ENCODE measurements at regions not wholly inside any gene's neighbourhood (a gene's known extent, or its start where the extent isn't known, plus 50 kb on each side); places are given as distances from the start of the nearest gene placed in this dataset.

- DNase-seq (ENCODE audit: low spot score) = no peak
- Mint-ChIP-seq H3K9me3 (no peaks in the 10 kb centered on the region), H3K4me3 (no peak overlapping the region), H3K4me1 (ENCODE audit: low read depth) (no peaks in the 10 kb centered on the region), H3K36me3 (ENCODE audit: low read depth) (no peaks in the 10 kb centered on the region), H3K27me3 (ENCODE audit: low read depth) (no peaks in the 10 kb centered on the region), H3K27ac (no peak overlapping the region)
Observed at GRCh38 chr9:107673861-107674720, 184.5 kb upstream of the KLF4 start.

- H3K4me3 Mint-ChIP-seq = no peak overlapping the region
- H3K4me1 Mint-ChIP-seq (ENCODE audit: low read depth) = no peaks in the 10 kb centered on the region
- no peaks in the 10 kb centered on the region for H3K27me3 Mint-ChIP-seq (ENCODE audit: low read depth)
- H3K36me3 Mint-ChIP-seq (ENCODE audit: low read depth) = no peaks in the 10 kb centered on the region
- no peaks in the 10 kb centered on the region for H3K9me3 Mint-ChIP-seq
- H3K27ac Mint-ChIP-seq = no peak overlapping the region
- no peak for DNase-seq (ENCODE audit: low spot score)
Observed at GRCh38 chr9:107671588-107671987, 182.0 kb upstream of the KLF4 start.

- Mint-ChIP-seq H3K9me3 (no peaks in the 10 kb centered on the region), H3K4me1 (ENCODE audit: low read depth) (no peaks in the 10 kb centered on the region), H3K4me3 (no peak overlapping the region), H3K27me3 (ENCODE audit: low read depth) (no peaks in the 10 kb centered on the region), H3K36me3 (ENCODE audit: low read depth) (no peaks in the 10 kb centered on the region), H3K27ac (no peak overlapping the region)
- no peak for DNase-seq (ENCODE audit: low spot score)
Observed at GRCh38 chr9:107669422-107669821, 179.9 kb upstream of the KLF4 start.

- no peak for DNase-seq (ENCODE audit: low spot score)
- Mint-ChIP-seq H3K4me3 (no peak overlapping the region), H3K36me3 (ENCODE audit: low read depth) (no peaks in the 10 kb centered on the region), H3K9me3 (no peaks in the 10 kb centered on the region), H3K4me1 (ENCODE audit: low read depth) (no peaks in the 10 kb centered on the region), H3K27ac (no peak overlapping the region), H3K27me3 (ENCODE audit: low read depth) (no peaks in the 10 kb centered on the region)
Observed at GRCh38 chr9:107667231-107668070, 177.9 kb upstream of the KLF4 start.

GRCh38 chr9:107665057-107665456 is 175.5 kb upstream of the KLF4 start:
- Mint-ChIP-seq H3K9me3 (no peaks in the 10 kb centered on the region), H3K27ac (no peak overlapping the region), H3K27me3 (ENCODE audit: low read depth) (no peaks in the 10 kb centered on the region), H3K4me3 (no peak overlapping the region), H3K4me1 (ENCODE audit: low read depth) (no peaks in the 10 kb centered on the region), H3K36me3 (ENCODE audit: low read depth) (no peaks in the 10 kb centered on the region)
- no peak for DNase-seq (ENCODE audit: low spot score)

GRCh38 chr9:107660976-107661375 is 171.4 kb upstream of the KLF4 start:
- Mint-ChIP-seq H3K4me1 (ENCODE audit: low read depth) (no peaks in the 10 kb centered on the region), H3K27me3 (ENCODE audit: low read depth) (no peaks in the 10 kb centered on the region), H3K36me3 (ENCODE audit: low read depth) (no peaks in the 10 kb centered on the region), H3K4me3 (no peak overlapping the region), H3K9me3 (no peaks in the 10 kb centered on the region), H3K27ac (no peak overlapping the region)
- DNase-seq (ENCODE audit: low spot score) = no peak

GRCh38 chr9:107653263-107653821 is 163.8 kb upstream of the KLF4 start:
- Mint-ChIP-seq H3K27ac (no peak overlapping the region), H3K36me3 (ENCODE audit: low read depth) (no peaks in the 10 kb centered on the region), H3K9me3 (no peaks in the 10 kb centered on the region), H3K4me3 (no peak overlapping the region), H3K27me3 (ENCODE audit: low read depth) (no peaks in the 10 kb centered on the region), H3K4me1 (ENCODE audit: low read depth) (no peaks in the 10 kb centered on the region)
- DNase-seq (ENCODE audit: low spot score) = no peak

- no peaks in the 10 kb centered on the region for H3K4me1 Mint-ChIP-seq (ENCODE audit: low read depth)
- H3K4me3 Mint-ChIP-seq = no peak overlapping the region
- H3K27me3 Mint-ChIP-seq (ENCODE audit: low read depth) = no peaks in the 10 kb centered on the region
- no peak overlapping the region for H3K27ac Mint-ChIP-seq
- no peak for DNase-seq (ENCODE audit: low spot score)
- H3K9me3 Mint-ChIP-seq = no peaks in the 10 kb centered on the region
- no peaks in the 10 kb centered on the region for H3K36me3 Mint-ChIP-seq (ENCODE audit: low read depth)
Observed at GRCh38 chr9:107650995-107651394, 161.4 kb upstream of the KLF4 start.

- no peaks in the 10 kb centered on the region for H3K36me3 Mint-ChIP-seq (ENCODE audit: low read depth)
- no peaks in the 10 kb centered on the region for H3K9me3 Mint-ChIP-seq
- H3K4me1 Mint-ChIP-seq (ENCODE audit: low read depth) = no peaks in the 10 kb centered on the region
- DNase-seq (ENCODE audit: low spot score) = no peak
- H3K27ac Mint-ChIP-seq = no peak overlapping the region
- no peak overlapping the region for H3K4me3 Mint-ChIP-seq
- no peaks in the 10 kb centered on the region for H3K27me3 Mint-ChIP-seq (ENCODE audit: low read depth)
Observed at GRCh38 chr9:107650321-107650720, 160.8 kb upstream of the KLF4 start.

- Mint-ChIP-seq H3K27ac (no peak overlapping the region), H3K4me1 (ENCODE audit: low read depth) (no peaks in the 10 kb centered on the region), H3K27me3 (ENCODE audit: low read depth) (no peaks in the 10 kb centered on the region), H3K36me3 (ENCODE audit: low read depth) (no peaks in the 10 kb centered on the region), H3K9me3 (no peaks in the 10 kb centered on the region), H3K4me3 (no peak overlapping the region)
- no peak for DNase-seq (ENCODE audit: low spot score)
Observed at GRCh38 chr9:107648153-107648715, 158.7 kb upstream of the KLF4 start.

GRCh38 chr9:107647611-107648010 is 158.0 kb upstream of the KLF4 start:
- H3K4me3 Mint-ChIP-seq = no peak overlapping the region
- H3K4me1 Mint-ChIP-seq (ENCODE audit: low read depth) = no peaks in the 10 kb centered on the region
- H3K36me3 Mint-ChIP-seq (ENCODE audit: low read depth) = no peaks in the 10 kb centered on the region
- H3K27me3 Mint-ChIP-seq (ENCODE audit: low read depth) = no peaks in the 10 kb centered on the region
- H3K9me3 Mint-ChIP-seq = no peaks in the 10 kb centered on the region
- no peak for DNase-seq (ENCODE audit: low spot score)
- no peak overlapping the region for H3K27ac Mint-ChIP-seq

GRCh38 chr9:107647141-107647540 is 157.6 kb upstream of the KLF4 start:
- DNase-seq (ENCODE audit: low spot score) = no peak
- H3K27me3 Mint-ChIP-seq (ENCODE audit: low read depth) = no peaks in the 10 kb centered on the region

GRCh38 chr9:107645464-107645833 is 155.9 kb upstream of the KLF4 start:
- Mint-ChIP-seq H3K9me3 (no peaks in the 10 kb centered on the region), H3K4me3 (no peak overlapping the region), H3K27me3 (ENCODE audit: low read depth) (peaks cover 3% of the 10 kb centered on the region), H3K36me3 (ENCODE audit: low read depth) (no peaks in the 10 kb centered on the region), H3K4me1 (ENCODE audit: low read depth) (no peaks in the 10 kb centered on the region), H3K27ac (no peak overlapping the region)
- DNase-seq (ENCODE audit: low spot score) = no peak

More at GRCh38 chr9:107647141-107647540, 157.6 kb upstream of the KLF4 start:
- Mint-ChIP-seq H3K4me1 (ENCODE audit: low read depth) (no peaks in the 10 kb centered on the region), H3K36me3 (ENCODE audit: low read depth) (no peaks in the 10 kb centered on the region), H3K27ac (no peak overlapping the region), H3K4me3 (no peak overlapping the region), H3K9me3 (no peaks in the 10 kb centered on the region)

All from T-helper 2 cell treated with Interferon-gamma antibody and Interleukin-4, amounts not matched to agents 5 μg/mL and 100 μg/mL, for 36 hours (primary cell).